Tibial nerve (tissue), 4 donors: ENCODE measurements at regions not wholly inside any gene's neighbourhood (a gene's known extent, or its start where the extent isn't known, plus 50 kb on each side); places are given as distances from the start of the nearest gene placed in this dataset.

Source experiments
- DNase-seq, 2 donors: peaks; one replicate each; pipeline ENCODE4 v3.0.0-alpha.2; 2019; ENCODE audit warnings: low spot score in 2 of 2
- H3K27ac ChIP-seq, 4 donors: fragments of 200-600 bp; sonication (generic) in 3 of 4; one replicate each; pipeline ENCODE4 v1.5.1; 2017 to 2019; ENCODE audit warnings: mild to moderate bottlenecking in 1 of 4
- H3K27me3 ChIP-seq, 2 donors: fragments of 200-600 bp; sonication (generic) in 1 of 2; one replicate each; pipeline versions ENCODE4 v1.5.1 to v1.6.0; 2017 to 2019
- H3K36me3 ChIP-seq, 3 donors: fragments of 200-600 bp; sonication (generic); one replicate each; pipeline ENCODE4 v1.5.1; 2018 to 2019
- H3K4me1 ChIP-seq, 4 donors: fragments of 200-600 bp; sonication (generic) in 3 of 4; one replicate each; pipeline ENCODE4 v1.5.1; 2017 to 2019
- H3K4me3 ChIP-seq, 4 donors: fragments of 200-600 bp; sonication (generic) in 3 of 4; one replicate each; pipeline ENCODE4 v1.5.1; 2017 to 2019; ENCODE audit warnings: mild to moderate bottlenecking in 1 of 4, moderate library complexity in 1 of 4
- H3K9me3 ChIP-seq, 4 donors: fragments of 200-600 bp; sonication (generic) in 3 of 4; one replicate each; pipeline ENCODE4 v1.5.1; 2017 to 2019
- CTCF ChIP-seq, 5 experiments: fragments of 200-600 bp in 3 of 5; fragments of 450-650 bp in 2 of 5; sonication (generic) in 3 of 5; IDR thresholded peaks; one replicate each; pipeline ENCODE4 v1.5.1; 2016 to 2019; ENCODE audit warnings: antibody characterized with exemption in 5 of 5, mild to moderate bottlenecking in 3 of 5, moderate library complexity in 2 of 5
- EP300 ChIP-seq, 2 donors: sonication (generic); formaldehyde crosslinking; IDR thresholded peaks; one replicate each; pipeline ENCODE4 v1.6.1; 2017; ENCODE audit warnings: antibody characterized with exemption in 2 of 2, mild to moderate bottlenecking in 1 of 2
- POLR2A ChIP-seq, 2 donors: fragments of 450-650 bp; IDR thresholded peaks; one replicate each; pipeline ENCODE4 v1.6.1; 2017; ENCODE audit warnings: antibody characterized with exemption in 2 of 2, mild to moderate bottlenecking in 2 of 2, moderate library complexity in 2 of 2
- WGBS, 2 donors: methylation state at CpG; one replicate each; pipeline ENCODE4 v1.1.5; 2018; 5-methylcytosine and 5-hydroxymethylcytosine counted together

GRCh38 chr7:12881712-12882111 is 194.3 kb downstream of the ARL4A start:
- H3K9me3 ChIP-seq: no peaks in the 10 kb centered on the region
- H3K27ac ChIP-seq: no peak overlapping the region
- no peaks in the 10 kb centered on the region for H3K27me3 ChIP-seq
- WGBS, 2 donors: 95 to 97% methylated on average over 2 of the region's 2 CpGs
- DNase-seq: no peak
- H3K4me1 ChIP-seq: no peaks in the 10 kb centered on the region
- H3K36me3 ChIP-seq: no peaks in the 10 kb centered on the region
- no peak for TF ChIP-seq CTCF (IDR thresholded peaks at IDR 0.05)
- TF ChIP-seq EP300 (IDR thresholded peaks at IDR 0.05): no peak
- no peak overlapping the region for H3K4me3 ChIP-seq

GRCh38 chr7:12882710-12883109 is 195.3 kb downstream of the ARL4A start:
- H3K27me3 ChIP-seq: no peaks in the 10 kb centered on the region
- no peak for DNase-seq
- no peak overlapping the region for H3K27ac ChIP-seq
- no peaks in the 10 kb centered on the region for H3K36me3 ChIP-seq
- no peak overlapping the region for H3K4me3 ChIP-seq
- WGBS, 2 donors: 77 to 78% methylated on average over 1 of the region's 1 CpG
- no peaks in the 10 kb centered on the region for H3K9me3 ChIP-seq
- H3K4me1 ChIP-seq: no peaks in the 10 kb centered on the region
- no peak for TF ChIP-seq CTCF (IDR thresholded peaks at IDR 0.05)
- TF ChIP-seq POLR2A (IDR thresholded peaks at IDR 0.05): no peak
- TF ChIP-seq EP300 (IDR thresholded peaks at IDR 0.05): no peak

- TF ChIP-seq EP300 (IDR thresholded peaks at IDR 0.05) (no peak), CTCF (IDR thresholded peaks at IDR 0.05) (no peak), POLR2A (IDR thresholded peaks at IDR 0.05) (no peak)
- no peaks in the 10 kb centered on the region for H3K9me3 ChIP-seq
- H3K4me1 ChIP-seq: no peaks in the 10 kb centered on the region
- H3K27me3 ChIP-seq: no peaks in the 10 kb centered on the region
- WGBS, 2 donors: 64 to 76% methylated on average over 1 of the region's 1 CpG
- no peak overlapping the region for H3K27ac ChIP-seq
- H3K36me3 ChIP-seq: no peaks in the 10 kb centered on the region
- H3K4me3 ChIP-seq: no peak overlapping the region
- DNase-seq: no peak
Observed at GRCh38 chr7:12884033-12884432, 196.6 kb downstream of the ARL4A start.

- no peaks in the 10 kb centered on the region for H3K9me3 ChIP-seq
- no peaks in the 10 kb centered on the region for H3K27me3 ChIP-seq
- 46 to 53% methylated on average over 3 of the region's 3 CpGs for WGBS, 2 donors
- H3K36me3 ChIP-seq: no peaks in the 10 kb centered on the region
- H3K4me1 ChIP-seq: no peaks in the 10 kb centered on the region
- no peak for DNase-seq
- no peak overlapping the region for H3K27ac ChIP-seq
- no peak for TF ChIP-seq POLR2A (IDR thresholded peaks at IDR 0.05)
- TF ChIP-seq EP300 (IDR thresholded peaks at IDR 0.05): no peak
- H3K4me3 ChIP-seq: no peak overlapping the region
Observed at GRCh38 chr7:12884856-12885440, 197.5 kb downstream of the ARL4A start.

- no peak for TF ChIP-seq POLR2A (IDR thresholded peaks at IDR 0.05)
- TF ChIP-seq EP300 (IDR thresholded peaks at IDR 0.05): no peak
- no peak for TF ChIP-seq CTCF (IDR thresholded peaks at IDR 0.05)
- WGBS, 2 donors: 38 to 49% methylated on average over 2 of the region's 2 CpGs
- H3K27ac ChIP-seq: no peak overlapping the region
- H3K9me3 ChIP-seq: no peaks in the 10 kb centered on the region
- no peaks in the 10 kb centered on the region for H3K27me3 ChIP-seq
- H3K36me3 ChIP-seq: no peaks in the 10 kb centered on the region
- H3K4me1 ChIP-seq: no peaks in the 10 kb centered on the region
- H3K4me3 ChIP-seq: no peak overlapping the region
- DNase-seq: no peak
Observed at GRCh38 chr7:12888717-12889116, 201.3 kb downstream of the ARL4A start.

- TF ChIP-seq POLR2A (IDR thresholded peaks at IDR 0.05) (no peak), CTCF (IDR thresholded peaks at IDR 0.05) (no peak), EP300 (IDR thresholded peaks at IDR 0.05) (no peak)
- Histone ChIP-seq H3K9me3 (no peaks in the 10 kb centered on the region), H3K27ac (no peak overlapping the region), H3K4me1 (no peaks in the 10 kb centered on the region), H3K4me3 (no peak overlapping the region), H3K36me3 (no peaks in the 10 kb centered on the region), H3K27me3 (no peaks in the 10 kb centered on the region)
- DNase-seq: no peak
- 84 to 90% methylated on average over 4 of the region's 4 CpGs for WGBS, 2 donors
Observed at GRCh38 chr7:12889391-12889790, 202.0 kb downstream of the ARL4A start.
